Liver (tissue), 3 donors: ENCODE measurements at regions not wholly inside any gene's neighbourhood (a gene's known extent, or its start where the extent isn't known, plus 50 kb on each side); places are given as distances from the start of the nearest gene placed in this dataset.

Experiments used
- CTCF ChIP-seq: fragments of 150-350 bp; IDR thresholded peaks from 2 replicates; pipeline ENCODE4 v1.5.1; 2017; ENCODE audit warnings: improper control_type of control experiment, low read depth, low read length; ENCODE audit not compliant: missing input control
- JUND ChIP-seq, 2 donors: IDR thresholded peaks; 2 replicates each; pipeline ENCODE4 v1.6.1; 2016; ENCODE audit warnings: antibody characterized with exemption in 2 of 2
- NR2F2 ChIP-seq: IDR thresholded peaks from 2 replicates; pipeline ENCODE4 v1.6.1; 2016; ENCODE audit warnings: antibody characterized with exemption
- RAD21 ChIP-seq, 2 donors: IDR thresholded peaks; 2 replicates each; pipeline ENCODE4 v1.6.1; 2016; ENCODE audit warnings: antibody characterized with exemption in 2 of 2, mild to moderate bottlenecking in 2 of 2
- RXRA ChIP-seq, 2 donors: IDR thresholded peaks; 2 replicates each; pipeline ENCODE4 v1.6.1; 2017 to 2018; ENCODE audit warnings: antibody characterized with exemption in 2 of 2, mild to moderate bottlenecking in 1 of 2
- YY1 ChIP-seq: IDR thresholded peaks from 2 replicates; pipeline ENCODE4 v1.6.1; 2016; ENCODE audit warnings: antibody characterized with exemption, mild to moderate bottlenecking
- TF ChIP-seq, protein P1 (sequence below): IDR thresholded peaks from 2 replicates; pipeline ENCODE4 v1.6.1; 2016; ENCODE audit warnings: antibody characterized with exemption, mild to moderate bottlenecking
- TF ChIP-seq, protein P2 (sequence below): IDR thresholded peaks from 2 replicates; pipeline ENCODE4 v1.6.1; 2016; ENCODE audit warnings: antibody characterized with exemption
- donor health status: healthy.
- donor health status: healthy.

DNA sequence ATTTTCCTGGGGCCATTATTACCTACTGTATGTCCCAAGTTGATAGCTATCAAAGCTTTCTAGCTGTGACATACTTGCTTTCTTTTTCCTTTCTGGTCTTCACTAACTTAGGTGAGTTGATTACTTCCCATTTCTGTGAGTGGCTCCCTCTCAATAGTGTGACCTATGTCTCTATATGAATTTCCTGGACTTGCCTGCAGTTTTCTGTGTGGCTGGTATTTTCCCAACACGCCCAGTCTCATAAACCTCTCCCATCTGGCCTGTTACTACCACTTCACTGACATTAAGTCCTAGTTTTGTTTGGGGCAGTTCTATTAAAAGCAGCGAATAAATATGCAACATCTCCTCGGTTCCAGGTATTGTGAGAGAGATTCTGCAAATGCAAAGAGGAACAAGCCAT lies 671.2 kb downstream of the SI start:
- TF ChIP-seq CTCF (no peak), RAD21 (IDR thresholded peaks at IDR 0.05) (no peak), RXRA (IDR thresholded peaks at IDR 0.05) (no peak), NR2F2 (no peak), JUND (IDR thresholded peaks at IDR 0.05) (no peak), YY1 (no peak)
- TF ChIP-seq, protein P1, sequence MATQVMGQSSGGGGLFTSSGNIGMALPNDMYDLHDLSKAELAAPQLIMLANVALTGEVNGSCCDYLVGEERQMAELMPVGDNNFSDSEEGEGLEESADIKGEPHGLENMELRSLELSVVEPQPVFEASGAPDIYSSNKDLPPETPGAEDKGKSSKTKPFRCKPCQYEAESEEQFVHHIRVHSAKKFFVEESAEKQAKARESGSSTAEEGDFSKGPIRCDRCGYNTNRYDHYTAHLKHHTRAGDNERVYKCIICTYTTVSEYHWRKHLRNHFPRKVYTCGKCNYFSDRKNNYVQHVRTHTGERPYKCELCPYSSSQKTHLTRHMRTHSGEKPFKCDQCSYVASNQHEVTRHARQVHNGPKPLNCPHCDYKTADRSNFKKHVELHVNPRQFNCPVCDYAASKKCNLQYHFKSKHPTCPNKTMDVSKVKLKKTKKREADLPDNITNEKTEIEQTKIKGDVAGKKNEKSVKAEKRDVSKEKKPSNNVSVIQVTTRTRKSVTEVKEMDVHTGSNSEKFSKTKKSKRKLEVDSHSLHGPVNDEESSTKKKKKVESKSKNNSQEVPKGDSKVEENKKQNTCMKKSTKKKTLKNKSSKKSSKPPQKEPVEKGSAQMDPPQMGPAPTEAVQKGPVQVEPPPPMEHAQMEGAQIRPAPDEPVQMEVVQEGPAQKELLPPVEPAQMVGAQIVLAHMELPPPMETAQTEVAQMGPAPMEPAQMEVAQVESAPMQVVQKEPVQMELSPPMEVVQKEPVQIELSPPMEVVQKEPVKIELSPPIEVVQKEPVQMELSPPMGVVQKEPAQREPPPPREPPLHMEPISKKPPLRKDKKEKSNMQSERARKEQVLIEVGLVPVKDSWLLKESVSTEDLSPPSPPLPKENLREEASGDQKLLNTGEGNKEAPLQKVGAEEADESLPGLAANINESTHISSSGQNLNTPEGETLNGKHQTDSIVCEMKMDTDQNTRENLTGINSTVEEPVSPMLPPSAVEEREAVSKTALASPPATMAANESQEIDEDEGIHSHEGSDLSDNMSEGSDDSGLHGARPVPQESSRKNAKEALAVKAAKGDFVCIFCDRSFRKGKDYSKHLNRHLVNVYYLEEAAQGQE, result no peak
- TF ChIP-seq, protein P2, sequence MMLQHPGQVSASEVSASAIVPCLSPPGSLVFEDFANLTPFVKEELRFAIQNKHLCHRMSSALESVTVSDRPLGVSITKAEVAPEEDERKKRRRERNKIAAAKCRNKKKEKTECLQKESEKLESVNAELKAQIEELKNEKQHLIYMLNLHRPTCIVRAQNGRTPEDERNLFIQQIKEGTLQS, result no peak
